ENCODE measurements at regions not wholly inside any gene's neighbourhood (a gene's known extent, or its start where the extent isn't known, plus 50 kb on each side); places are given as distances from the start of the nearest gene placed in this dataset.
"Not testable (repeated sequence)": the region's sequence is repeated elsewhere in the genome, so short reads cannot be mapped to it uniquely, and the experiment has no call there.

- H3K4me3 ChIP-seq (replicated peaks; ENCODE audit: low read depth, low read length), result no peak overlapping the region
- TF ChIP-seq, protein P1, sequence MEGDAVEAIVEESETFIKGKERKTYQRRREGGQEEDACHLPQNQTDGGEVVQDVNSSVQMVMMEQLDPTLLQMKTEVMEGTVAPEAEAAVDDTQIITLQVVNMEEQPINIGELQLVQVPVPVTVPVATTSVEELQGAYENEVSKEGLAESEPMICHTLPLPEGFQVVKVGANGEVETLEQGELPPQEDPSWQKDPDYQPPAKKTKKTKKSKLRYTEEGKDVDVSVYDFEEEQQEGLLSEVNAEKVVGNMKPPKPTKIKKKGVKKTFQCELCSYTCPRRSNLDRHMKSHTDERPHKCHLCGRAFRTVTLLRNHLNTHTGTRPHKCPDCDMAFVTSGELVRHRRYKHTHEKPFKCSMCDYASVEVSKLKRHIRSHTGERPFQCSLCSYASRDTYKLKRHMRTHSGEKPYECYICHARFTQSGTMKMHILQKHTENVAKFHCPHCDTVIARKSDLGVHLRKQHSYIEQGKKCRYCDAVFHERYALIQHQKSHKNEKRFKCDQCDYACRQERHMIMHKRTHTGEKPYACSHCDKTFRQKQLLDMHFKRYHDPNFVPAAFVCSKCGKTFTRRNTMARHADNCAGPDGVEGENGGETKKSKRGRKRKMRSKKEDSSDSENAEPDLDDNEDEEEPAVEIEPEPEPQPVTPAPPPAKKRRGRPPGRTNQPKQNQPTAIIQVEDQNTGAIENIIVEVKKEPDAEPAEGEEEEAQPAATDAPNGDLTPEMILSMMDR (IDR thresholded peaks at IDR 0.05; ENCODE audit: low read depth, low read length, missing control alignments), result no peak
- no peak for DNase-seq (ENCODE audit: extremely low read depth, low read depth)
Measured at GRCh38 chr7:46109437-46109836, 188.4 kb upstream of the IGFBP3 start.

DNA sequence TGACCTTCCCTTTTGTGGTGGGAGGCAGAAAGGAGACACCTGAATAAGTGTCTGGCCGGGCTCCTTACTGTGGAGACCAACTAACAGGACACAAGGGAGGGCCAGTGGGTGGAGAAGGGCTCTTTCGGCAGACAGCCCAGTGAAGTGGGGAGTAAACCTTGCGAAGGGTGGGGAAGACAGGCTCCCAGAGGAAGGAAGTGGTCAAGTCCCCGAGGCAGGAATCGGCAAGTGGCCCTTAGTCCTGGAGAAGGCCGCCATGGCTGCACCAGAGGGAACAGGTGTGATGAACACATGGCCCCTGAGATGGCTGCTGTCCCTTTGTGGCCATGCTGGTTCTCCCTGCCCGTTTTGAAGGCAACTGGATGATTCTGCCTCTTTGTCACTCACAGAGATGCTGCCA lies 187.2 kb upstream of the IGFBP3 start:
- TF ChIP-seq, protein P1 (IDR thresholded peaks at IDR 0.05; ENCODE audit: low read depth, low read length, missing control alignments), result no peak
- no peak for DNase-seq (ENCODE audit: extremely low read depth, low read depth)
- no peak overlapping the region for H3K4me3 ChIP-seq (replicated peaks; ENCODE audit: low read depth, low read length)

GRCh38 chr7:46107610-46108217 lies 186.6 kb upstream of the IGFBP3 start:
- no peak for DNase-seq (ENCODE audit: extremely low read depth, low read depth)
- TF ChIP-seq, protein P1 (IDR thresholded peaks at IDR 0.05; ENCODE audit: low read depth, low read length, missing control alignments), result no peak
- no peak overlapping the region for H3K4me3 ChIP-seq (replicated peaks; ENCODE audit: low read depth, low read length)

DNA sequence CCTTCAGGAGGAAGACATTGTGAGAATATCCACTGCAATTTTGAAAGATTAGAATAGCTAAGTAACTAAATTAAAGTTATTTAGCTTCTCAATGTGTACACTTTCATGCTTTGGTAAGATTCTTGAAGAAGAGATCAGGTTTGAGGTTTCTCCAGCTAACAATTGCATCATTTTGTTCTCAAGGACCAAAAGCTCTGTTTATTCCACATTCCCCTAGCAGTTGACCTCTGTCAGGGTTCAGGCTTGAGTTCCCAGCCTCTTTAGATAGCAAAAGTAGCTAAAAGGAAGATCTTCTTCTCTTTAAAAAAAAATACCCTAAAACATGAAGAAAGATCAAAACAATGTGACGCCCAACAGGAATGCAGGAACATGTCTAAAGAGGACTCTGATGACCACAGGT lies 179.4 kb upstream of the IGFBP3 start:
- DNase-seq (ENCODE audit: extremely low read depth, low read depth), result no peak
- no peak overlapping the region for H3K4me3 ChIP-seq (replicated peaks; ENCODE audit: low read depth, low read length)
- TF ChIP-seq, protein P1 (IDR thresholded peaks at IDR 0.05; ENCODE audit: low read depth, low read length, missing control alignments), result no peak

DNA sequence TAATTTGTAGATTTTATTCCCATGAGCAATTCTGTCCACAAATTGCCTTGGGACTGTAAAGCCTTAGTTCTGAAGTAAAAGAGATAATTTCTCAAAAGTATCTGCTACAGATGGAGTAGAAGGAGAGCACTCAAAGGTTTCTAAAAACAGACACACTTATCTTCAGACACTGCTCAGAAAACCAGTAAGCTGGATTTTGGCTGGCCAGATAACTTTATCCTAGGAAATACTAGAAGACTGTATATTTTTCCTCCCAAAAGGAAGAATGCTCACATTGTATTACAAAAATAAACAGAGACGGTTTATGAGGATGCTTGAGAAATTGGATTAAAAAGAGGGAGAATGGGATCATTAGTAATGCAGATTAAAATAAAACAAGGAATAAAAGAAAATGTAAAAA lies 178.0 kb upstream of the IGFBP3 start:
- TF ChIP-seq, protein P1 (IDR thresholded peaks at IDR 0.05; ENCODE audit: low read depth, low read length, missing control alignments), result no peak
- H3K4me3 ChIP-seq (replicated peaks; ENCODE audit: low read depth, low read length), result no peak overlapping the region
- no peak for DNase-seq (ENCODE audit: extremely low read depth, low read depth)

- TF ChIP-seq, protein P1 (IDR thresholded peaks at IDR 0.05; ENCODE audit: low read depth, low read length, missing control alignments), result no peak
- H3K4me3 ChIP-seq (replicated peaks; ENCODE audit: low read depth, low read length), result no peak overlapping the region
- DNase-seq (ENCODE audit: extremely low read depth, low read depth), result no peak
Measured at GRCh38 chr7:46091071-46091470, 170.0 kb upstream of the IGFBP3 start.

GRCh38 chr7:46089281-46089680 lies 168.2 kb upstream of the IGFBP3 start:
- TF ChIP-seq, protein P1 (IDR thresholded peaks at IDR 0.05; ENCODE audit: low read depth, low read length, missing control alignments), result no peak

DNA sequence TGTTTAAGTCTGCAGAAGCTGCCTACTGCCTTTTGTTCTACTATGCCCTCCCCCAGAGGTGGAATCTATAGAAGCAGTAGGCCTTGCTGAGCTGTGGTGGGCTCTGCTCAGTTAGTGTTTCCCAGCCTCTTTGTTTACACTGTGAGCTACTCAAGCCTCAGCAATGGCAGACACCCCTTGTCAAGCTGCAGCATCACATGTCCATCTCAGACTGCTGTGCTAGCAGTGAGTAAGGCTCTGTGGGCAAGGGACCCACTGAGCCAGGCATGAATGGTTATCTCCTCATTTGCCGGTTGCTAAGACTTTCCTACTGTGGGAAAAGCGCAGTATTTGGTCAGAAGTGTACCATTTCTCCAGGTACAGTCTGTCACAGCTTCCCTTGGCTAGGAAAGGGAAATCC lies 167.4 kb upstream of the IGFBP3 start:
- DNase-seq (ENCODE audit: extremely low read depth, low read depth); H3K4me3 ChIP-seq (replicated peaks; ENCODE audit: low read depth, low read length): not testable (repeated sequence)

More at GRCh38 chr7:46089281-46089680, 168.2 kb upstream of the IGFBP3 start:
- no peak overlapping the region for H3K4me3 ChIP-seq (replicated peaks; ENCODE audit: low read depth, low read length)
- DNase-seq (ENCODE audit: extremely low read depth, low read depth), result no peak

All from HFF-Myc (cell line).